ENCODE measurements at regions not wholly inside any gene's neighbourhood (a gene's known extent, or its start where the extent isn't known, plus 50 kb on each side); places are given as distances from the start of the nearest gene placed in this dataset.
"Not testable (repeated sequence)": the region's sequence is repeated elsewhere in the genome, so short reads cannot be mapped to it uniquely, and the experiment has no call there.

- H3K4me3 ChIP-seq (replicated peaks in 1 of 2; ENCODE audit: low read depth in 2 of 2, low read length in 2 of 2) = no peak overlapping the region
- no peak for TF ChIP-seq CTCF (IDR thresholded peaks at IDR 0.05; ENCODE audit: low read depth, low read length)
- peak; percentile 11 for DNase-seq (ENCODE audit: low read depth in 2 of 2)
Measured at GRCh38 chr2:183868707-183869106, 729.6 kb upstream of the ZNF804A start.

GRCh38 chr2:183872131-183872530, 726.2 kb upstream of the ZNF804A start:
- no peak for DNase-seq (ENCODE audit: low read depth in 2 of 2)
- H3K4me3 ChIP-seq (replicated peaks in 1 of 2; ENCODE audit: low read depth in 2 of 2, low read length in 2 of 2) = no peak overlapping the region
- TF ChIP-seq CTCF (IDR thresholded peaks at IDR 0.05; ENCODE audit: low read depth, low read length) = no peak

GRCh38 chr2:183881978-183882377, 716.4 kb upstream of the ZNF804A start:
- H3K4me3 ChIP-seq (replicated peaks in 1 of 2; ENCODE audit: low read depth in 2 of 2, low read length in 2 of 2) = no peak overlapping the region
- no peak for DNase-seq (ENCODE audit: low read depth in 2 of 2)
- TF ChIP-seq CTCF (IDR thresholded peaks at IDR 0.05; ENCODE audit: low read depth, low read length) = no peak

GRCh38 chr2:183892315-183892941, 705.9 kb upstream of the ZNF804A start:
- H3K4me3 ChIP-seq (replicated peaks in 1 of 2; ENCODE audit: low read depth in 2 of 2, low read length in 2 of 2) = no peak overlapping the region
- DNase-seq (ENCODE audit: low read depth in 2 of 2) = no peak
- no peak for TF ChIP-seq CTCF (IDR thresholded peaks at IDR 0.05; ENCODE audit: low read depth, low read length)

- no peak for DNase-seq (ENCODE audit: low read depth in 2 of 2)
- H3K4me3 ChIP-seq (replicated peaks in 1 of 2; ENCODE audit: low read depth in 2 of 2, low read length in 2 of 2) = no peak overlapping the region
- TF ChIP-seq CTCF (IDR thresholded peaks at IDR 0.05; ENCODE audit: low read depth, low read length) = no peak
Measured at GRCh38 chr2:183898641-183899040, 699.7 kb upstream of the ZNF804A start.

GRCh38 chr2:183901931-183902330, 696.4 kb upstream of the ZNF804A start:
- TF ChIP-seq CTCF (IDR thresholded peaks at IDR 0.05; ENCODE audit: low read depth, low read length) = no peak
- no peak for DNase-seq (ENCODE audit: low read depth in 2 of 2)
- no peak overlapping the region for H3K4me3 ChIP-seq (replicated peaks in 1 of 2; ENCODE audit: low read depth in 2 of 2, low read length in 2 of 2)

- TF ChIP-seq CTCF (IDR thresholded peaks at IDR 0.05; ENCODE audit: low read depth, low read length) = no peak
- H3K4me3 ChIP-seq (replicated peaks in 1 of 2; ENCODE audit: low read depth in 2 of 2, low read length in 2 of 2) = no peak overlapping the region
- DNase-seq (ENCODE audit: low read depth in 2 of 2) = no peak
Measured at GRCh38 chr2:183903026-183903425, 695.3 kb upstream of the ZNF804A start.

GRCh38 chr2:183916041-183916440, 682.3 kb upstream of the ZNF804A start:
- not testable (repeated sequence) for H3K4me3 ChIP-seq (replicated peaks in 1 of 2; ENCODE audit: low read depth in 2 of 2, low read length in 2 of 2); DNase-seq (ENCODE audit: low read depth in 2 of 2)
